ENCODE measurements at regions not wholly inside any gene's neighbourhood (a gene's known extent, or its start where the extent isn't known, plus 50 kb on each side); places are given as distances from the start of the nearest gene placed in this dataset.

DNA sequence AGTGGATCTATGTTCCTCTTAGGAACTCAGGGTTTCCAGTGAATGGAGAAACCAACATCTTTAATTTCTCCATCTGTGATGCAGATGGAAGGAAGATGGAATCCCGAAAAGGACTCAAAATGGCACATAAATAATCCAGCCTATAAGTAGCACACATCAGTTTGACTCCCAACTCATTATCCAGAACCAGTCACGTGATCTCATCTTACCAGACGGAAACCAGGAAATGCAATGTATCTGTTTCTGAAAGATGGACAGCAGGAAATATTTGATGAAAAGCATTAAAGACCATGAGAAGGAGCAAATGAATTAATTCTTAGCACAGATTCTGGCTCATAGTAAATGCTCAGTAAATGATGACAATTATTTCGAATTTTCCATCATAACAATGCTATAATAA lies 443.1 kb upstream of the FMR1 start:
- TF ChIP-seq POLR2A (IDR thresholded peaks at IDR 0.05; ENCODE audit: extremely low read depth, insufficient read length) (no peak), MYC (IDR thresholded peaks at IDR 0.05; ENCODE audit: low read depth, low read length) (no peak)
- TF ChIP-seq, protein P1, sequence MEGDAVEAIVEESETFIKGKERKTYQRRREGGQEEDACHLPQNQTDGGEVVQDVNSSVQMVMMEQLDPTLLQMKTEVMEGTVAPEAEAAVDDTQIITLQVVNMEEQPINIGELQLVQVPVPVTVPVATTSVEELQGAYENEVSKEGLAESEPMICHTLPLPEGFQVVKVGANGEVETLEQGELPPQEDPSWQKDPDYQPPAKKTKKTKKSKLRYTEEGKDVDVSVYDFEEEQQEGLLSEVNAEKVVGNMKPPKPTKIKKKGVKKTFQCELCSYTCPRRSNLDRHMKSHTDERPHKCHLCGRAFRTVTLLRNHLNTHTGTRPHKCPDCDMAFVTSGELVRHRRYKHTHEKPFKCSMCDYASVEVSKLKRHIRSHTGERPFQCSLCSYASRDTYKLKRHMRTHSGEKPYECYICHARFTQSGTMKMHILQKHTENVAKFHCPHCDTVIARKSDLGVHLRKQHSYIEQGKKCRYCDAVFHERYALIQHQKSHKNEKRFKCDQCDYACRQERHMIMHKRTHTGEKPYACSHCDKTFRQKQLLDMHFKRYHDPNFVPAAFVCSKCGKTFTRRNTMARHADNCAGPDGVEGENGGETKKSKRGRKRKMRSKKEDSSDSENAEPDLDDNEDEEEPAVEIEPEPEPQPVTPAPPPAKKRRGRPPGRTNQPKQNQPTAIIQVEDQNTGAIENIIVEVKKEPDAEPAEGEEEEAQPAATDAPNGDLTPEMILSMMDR (IDR thresholded peaks at IDR 0.05; ENCODE audit: low read depth, low read length), result no peak
- TF ChIP-seq, protein P2, sequence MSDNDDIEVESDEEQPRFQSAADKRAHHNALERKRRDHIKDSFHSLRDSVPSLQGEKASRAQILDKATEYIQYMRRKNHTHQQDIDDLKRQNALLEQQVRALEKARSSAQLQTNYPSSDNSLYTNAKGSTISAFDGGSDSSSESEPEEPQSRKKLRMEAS (IDR thresholded peaks at IDR 0.05; ENCODE audit: low read depth, low read length), result no peak

Data from NB4 (cell line).